Parathyroid adenoma (tissue), 2 donors: ENCODE measurements at regions not wholly inside any gene's neighbourhood (a gene's known extent, or its start where the extent isn't known, plus 50 kb on each side); places are given as distances from the start of the nearest gene placed in this dataset.

Source experiments
- H2AFZ ChIP-seq: fragments of 300-600 bp; sonication (generic); one replicate; pipeline ENCODE4 v1.7.0; 2017; ENCODE audit warnings: antibody characterized with exemption, mild to moderate bottlenecking
- H3K27ac ChIP-seq: fragments of 300-600 bp; sonication (generic); one replicate; pipeline ENCODE4 v1.7.0; 2017
- H3K27me3 ChIP-seq: fragments of 300-600 bp; sonication (generic); one replicate; pipeline ENCODE4 v1.7.0; 2017; ENCODE audit warnings: low read length; ENCODE audit not compliant: control insufficient read depth, insufficient read depth
- H3K36me3 ChIP-seq: fragments of 300-600 bp; sonication (generic); one replicate; pipeline ENCODE4 v1.7.0; 2017; ENCODE audit warnings: low read length; ENCODE audit not compliant: control insufficient read depth, insufficient read depth
- H3K4me1 ChIP-seq: fragments of 300-600 bp; sonication (generic); one replicate; pipeline ENCODE4 v1.7.0; 2017; ENCODE audit warnings: control low read depth
- H3K4me2 ChIP-seq: fragments of 300-600 bp; sonication (generic); one replicate; pipeline ENCODE4 v1.7.0; 2017; ENCODE audit warnings: low read length
- H3K4me3 ChIP-seq: fragments of 300-600 bp; sonication (generic); one replicate; pipeline ENCODE4 v1.7.0; 2017; ENCODE audit warnings: low read depth, low read length
- H3K79me2 ChIP-seq: fragments of 300-600 bp; sonication (generic); one replicate; pipeline ENCODE4 v1.7.0; 2017; ENCODE audit warnings: control low read depth
- H3K9ac ChIP-seq: fragments of 300-600 bp; sonication (generic); one replicate; pipeline ENCODE4 v1.7.0; 2017; ENCODE audit warnings: mild to moderate bottlenecking
- H3K9me3 ChIP-seq: fragments of 300-600 bp; sonication (generic); one replicate; pipeline ENCODE4 v1.7.0; 2017; ENCODE audit warnings: low read length; ENCODE audit not compliant: control insufficient read depth
- TF ChIP-seq, protein P1 (sequence below): fragments of 300-600 bp; sonication (generic); IDR thresholded peaks from one replicate; pipeline ENCODE4 v1.7.0; 2017; ENCODE audit warnings: antibody characterized with exemption, mild to moderate bottlenecking
- donor health status: primary hyperparathyroidism.

GRCh38 chr3:81380234-81380633 is 381.2 kb downstream of the GBE1 start:
- TF ChIP-seq, protein P1, sequence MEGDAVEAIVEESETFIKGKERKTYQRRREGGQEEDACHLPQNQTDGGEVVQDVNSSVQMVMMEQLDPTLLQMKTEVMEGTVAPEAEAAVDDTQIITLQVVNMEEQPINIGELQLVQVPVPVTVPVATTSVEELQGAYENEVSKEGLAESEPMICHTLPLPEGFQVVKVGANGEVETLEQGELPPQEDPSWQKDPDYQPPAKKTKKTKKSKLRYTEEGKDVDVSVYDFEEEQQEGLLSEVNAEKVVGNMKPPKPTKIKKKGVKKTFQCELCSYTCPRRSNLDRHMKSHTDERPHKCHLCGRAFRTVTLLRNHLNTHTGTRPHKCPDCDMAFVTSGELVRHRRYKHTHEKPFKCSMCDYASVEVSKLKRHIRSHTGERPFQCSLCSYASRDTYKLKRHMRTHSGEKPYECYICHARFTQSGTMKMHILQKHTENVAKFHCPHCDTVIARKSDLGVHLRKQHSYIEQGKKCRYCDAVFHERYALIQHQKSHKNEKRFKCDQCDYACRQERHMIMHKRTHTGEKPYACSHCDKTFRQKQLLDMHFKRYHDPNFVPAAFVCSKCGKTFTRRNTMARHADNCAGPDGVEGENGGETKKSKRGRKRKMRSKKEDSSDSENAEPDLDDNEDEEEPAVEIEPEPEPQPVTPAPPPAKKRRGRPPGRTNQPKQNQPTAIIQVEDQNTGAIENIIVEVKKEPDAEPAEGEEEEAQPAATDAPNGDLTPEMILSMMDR: no peak
- no peak overlapping the region for H3K9ac ChIP-seq
- H3K9me3 ChIP-seq: no peaks in the 10 kb centered on the region
- no peaks in the 10 kb centered on the region for H3K4me1 ChIP-seq
- no peak overlapping the region for H3K27ac ChIP-seq
- no peak overlapping the region for H3K4me2 ChIP-seq
- no peaks in the 10 kb centered on the region for H3K27me3 ChIP-seq
- no peaks in the 10 kb centered on the region for H3K36me3 ChIP-seq
- H3K4me3 ChIP-seq: no peak overlapping the region
- no peak overlapping the region for H2AFZ ChIP-seq
- no peaks in the 10 kb centered on the region for H3K79me2 ChIP-seq

- no peaks in the 10 kb centered on the region for H3K36me3 ChIP-seq
- no peak overlapping the region for H3K9ac ChIP-seq
- no peak overlapping the region for H3K4me2 ChIP-seq
- no peaks in the 10 kb centered on the region for H3K79me2 ChIP-seq
- no peaks in the 10 kb centered on the region for H3K27me3 ChIP-seq
- H2AFZ ChIP-seq: no peak overlapping the region
- TF ChIP-seq, protein P1: no peak
- H3K4me1 ChIP-seq: no peaks in the 10 kb centered on the region
- H3K4me3 ChIP-seq: no peak overlapping the region
- no peaks in the 10 kb centered on the region for H3K9me3 ChIP-seq
- H3K27ac ChIP-seq: no peak overlapping the region
Observed at GRCh38 chr3:81378552-81379293, 382.7 kb downstream of the GBE1 start.

DNA sequence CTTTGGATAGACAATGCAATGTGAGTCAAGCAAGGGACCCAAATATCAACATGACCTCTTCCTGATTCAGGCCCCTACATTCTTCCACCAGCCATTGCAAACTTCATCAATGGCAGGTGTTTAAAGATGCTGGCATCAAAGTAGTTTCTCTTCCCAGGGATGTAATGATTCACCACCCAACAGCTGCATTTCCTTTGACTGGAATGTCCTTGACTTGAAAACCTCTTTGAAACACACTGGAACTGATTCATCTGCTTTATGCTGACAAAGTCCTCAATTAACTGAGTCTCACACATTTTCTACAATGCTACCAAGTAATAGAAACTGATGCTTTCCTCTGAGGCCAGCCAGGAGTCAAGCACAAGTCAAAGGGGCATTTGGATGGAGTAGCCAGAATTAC is 385.5 kb downstream of the GBE1 start:
- Histone ChIP-seq H3K9me3 (no peaks in the 10 kb centered on the region), H3K4me3 (no peak overlapping the region)

GRCh38 chr3:81364411-81364810 is 397.0 kb downstream of the GBE1 start:
- Histone ChIP-seq H3K36me3 (no peaks in the 10 kb centered on the region), H2AFZ (no peak overlapping the region), H3K4me1 (no peaks in the 10 kb centered on the region), H3K27ac (no peak overlapping the region), H3K4me2 (no peak overlapping the region), H3K4me3 (no peak overlapping the region), H3K9me3 (no peaks in the 10 kb centered on the region), H3K27me3 (no peaks in the 10 kb centered on the region), H3K9ac (no peak overlapping the region), H3K79me2 (no peaks in the 10 kb centered on the region)
- TF ChIP-seq, protein P1: no peak

More for the DNA sequence above, 385.5 kb downstream of the GBE1 start:
- TF ChIP-seq, protein P1: no peak
- H2AFZ ChIP-seq: no peak overlapping the region
- H3K27ac ChIP-seq: no peak overlapping the region
- H3K4me1 ChIP-seq: no peaks in the 10 kb centered on the region
- H3K36me3 ChIP-seq: no peaks in the 10 kb centered on the region
- no peak overlapping the region for H3K9ac ChIP-seq
- no peak overlapping the region for H3K4me2 ChIP-seq
- no peaks in the 10 kb centered on the region for H3K79me2 ChIP-seq
- no peaks in the 10 kb centered on the region for H3K27me3 ChIP-seq

- no peaks in the 10 kb centered on the region for H3K4me1 ChIP-seq
- H3K79me2 ChIP-seq: no peaks in the 10 kb centered on the region
- H3K27me3 ChIP-seq: no peaks in the 10 kb centered on the region
- no peaks in the 10 kb centered on the region for H3K9me3 ChIP-seq
- no peak overlapping the region for H3K4me3 ChIP-seq
- TF ChIP-seq, protein P1: no peak
- H3K9ac ChIP-seq: no peak overlapping the region
- H2AFZ ChIP-seq: no peak overlapping the region
- no peak overlapping the region for H3K27ac ChIP-seq
- no peak overlapping the region for H3K4me2 ChIP-seq
- no peaks in the 10 kb centered on the region for H3K36me3 ChIP-seq
Observed at GRCh38 chr3:81363816-81364215, 397.6 kb downstream of the GBE1 start.
